ENCODE measurements at regions not wholly inside any gene's neighbourhood (a gene's known extent, or its start where the extent isn't known, plus 50 kb on each side); places are given as distances from the start of the nearest gene placed in this dataset.

DNA sequence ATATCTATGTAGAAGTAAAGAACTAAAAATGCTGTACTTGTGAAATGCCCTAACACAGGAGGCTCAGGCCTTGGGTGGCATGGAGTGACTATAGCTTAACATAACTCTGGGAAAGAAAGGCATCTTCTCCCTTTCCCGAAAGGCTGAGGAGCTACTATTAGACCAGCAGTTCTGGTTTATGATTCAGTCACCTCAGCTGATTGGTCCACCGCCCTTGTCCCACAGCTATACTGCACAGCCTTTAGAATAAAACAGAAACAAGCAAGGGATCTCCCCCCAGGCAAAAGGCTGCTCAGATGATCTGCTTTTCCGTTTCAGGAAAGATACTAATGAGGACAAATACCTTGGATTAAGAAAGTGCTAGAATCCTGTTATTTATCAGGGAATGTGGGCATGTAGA is 171.3 kb downstream of the SNCA start:
- DNase-seq (ENCODE audit: low read depth, low spot score) = no peak

DNA sequence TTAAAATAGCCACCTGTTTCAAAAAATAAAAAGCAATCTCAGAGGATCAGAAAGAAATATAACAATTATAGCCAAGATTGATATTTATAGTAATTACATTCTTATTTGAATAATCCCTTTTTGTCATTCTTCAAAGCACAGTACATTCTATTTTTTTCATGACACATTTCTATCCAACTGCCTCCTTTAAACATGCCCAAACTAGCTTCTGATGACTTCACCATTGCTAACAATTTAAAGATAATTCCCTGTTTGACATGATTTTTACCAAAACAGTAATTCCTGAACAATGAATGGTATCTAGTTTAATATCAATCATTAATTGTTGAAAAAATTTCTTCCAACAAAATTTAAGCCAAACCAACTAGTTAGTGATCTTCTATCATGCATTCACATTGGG is 172.4 kb downstream of the SNCA start:
- DNase-seq (ENCODE audit: low read depth, low spot score) = no peak

DNA sequence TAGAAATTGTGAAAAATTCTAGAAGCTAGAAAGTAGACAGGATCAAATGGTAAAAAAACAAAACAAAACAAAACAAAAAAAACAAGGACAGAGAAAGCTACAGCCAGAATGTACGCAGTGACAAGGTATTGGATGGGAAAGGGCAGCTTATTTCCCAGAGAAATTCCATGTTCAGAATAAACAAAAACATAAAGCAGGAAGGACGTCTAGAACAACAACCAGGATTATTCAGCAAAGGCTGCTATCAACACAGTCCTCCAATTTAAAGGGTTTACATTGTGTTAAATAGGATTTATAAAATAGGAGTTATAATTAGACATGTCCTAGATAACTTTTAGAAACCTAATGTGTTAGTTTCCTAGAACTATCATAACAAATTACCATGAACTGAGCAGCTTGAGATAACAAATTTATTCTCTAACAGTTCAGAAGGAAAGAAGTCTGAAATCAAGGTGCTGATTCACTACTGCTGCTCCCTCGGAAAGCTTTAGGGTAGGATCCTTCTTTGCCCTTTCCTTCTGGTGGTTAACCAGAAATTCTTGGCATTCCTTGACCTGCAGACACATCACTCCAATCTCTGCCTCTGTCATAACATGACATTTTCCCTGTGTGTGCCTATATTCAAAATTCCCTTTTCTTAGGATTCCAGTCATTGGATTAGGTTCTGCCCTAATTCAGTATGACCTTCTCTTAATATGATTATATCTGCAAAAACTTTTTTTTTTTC is 175.6 kb downstream of the SNCA start:
- no peak for DNase-seq (ENCODE audit: low read depth, low spot score)

DNA sequence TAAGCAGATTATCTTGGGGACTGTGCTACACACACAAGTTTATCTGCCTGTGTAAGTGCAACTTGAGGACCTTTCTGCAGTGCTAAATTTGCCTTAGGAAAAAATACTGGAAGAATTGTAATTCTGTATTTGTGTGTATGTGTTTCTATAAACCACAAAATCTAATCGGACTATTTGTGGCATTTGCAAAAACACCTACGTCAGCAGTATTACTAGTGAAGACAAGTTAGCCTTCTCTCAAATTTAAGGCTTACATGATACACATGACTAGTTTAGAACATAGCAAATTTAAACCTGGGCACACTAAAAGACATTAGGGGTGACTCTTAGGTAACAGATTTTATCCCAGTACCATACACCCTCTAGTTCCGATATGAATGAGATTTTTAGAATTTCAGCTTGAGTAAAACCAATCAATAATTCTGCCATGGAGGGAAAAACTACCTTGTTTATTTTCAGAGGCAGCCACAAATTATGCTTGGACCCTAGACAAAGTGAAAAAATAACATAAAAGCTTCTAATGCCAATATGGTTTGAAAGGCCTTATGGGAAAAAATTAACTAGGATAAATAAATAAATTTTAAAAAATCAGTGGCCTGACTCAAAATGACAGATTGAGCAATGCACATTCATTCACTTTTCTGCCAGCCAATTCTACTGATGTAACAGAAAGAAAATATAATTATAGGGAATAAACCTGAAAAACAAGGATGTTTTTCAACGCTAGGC is 176.4 kb downstream of the SNCA start:
- DNase-seq (ENCODE audit: low read depth, low spot score) = no peak

DNA sequence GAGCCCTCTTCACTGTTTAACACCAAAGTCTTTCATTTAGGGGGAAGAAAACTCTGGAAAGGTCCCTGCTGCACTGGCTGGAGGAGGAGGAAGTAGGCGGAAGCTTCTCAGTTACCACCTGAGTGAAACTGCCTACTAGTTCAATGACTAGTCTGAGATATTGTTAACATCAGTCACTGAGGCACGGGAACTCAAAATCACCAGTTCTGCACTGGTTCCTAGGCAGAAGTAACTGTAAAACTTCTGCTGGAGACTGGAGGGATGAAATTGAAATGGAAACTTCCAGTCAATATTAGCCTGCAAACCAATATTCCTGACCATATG is 178.3 kb downstream of the SNCA start:
- no peak for DNase-seq (ENCODE audit: low read depth, low spot score)

DNA sequence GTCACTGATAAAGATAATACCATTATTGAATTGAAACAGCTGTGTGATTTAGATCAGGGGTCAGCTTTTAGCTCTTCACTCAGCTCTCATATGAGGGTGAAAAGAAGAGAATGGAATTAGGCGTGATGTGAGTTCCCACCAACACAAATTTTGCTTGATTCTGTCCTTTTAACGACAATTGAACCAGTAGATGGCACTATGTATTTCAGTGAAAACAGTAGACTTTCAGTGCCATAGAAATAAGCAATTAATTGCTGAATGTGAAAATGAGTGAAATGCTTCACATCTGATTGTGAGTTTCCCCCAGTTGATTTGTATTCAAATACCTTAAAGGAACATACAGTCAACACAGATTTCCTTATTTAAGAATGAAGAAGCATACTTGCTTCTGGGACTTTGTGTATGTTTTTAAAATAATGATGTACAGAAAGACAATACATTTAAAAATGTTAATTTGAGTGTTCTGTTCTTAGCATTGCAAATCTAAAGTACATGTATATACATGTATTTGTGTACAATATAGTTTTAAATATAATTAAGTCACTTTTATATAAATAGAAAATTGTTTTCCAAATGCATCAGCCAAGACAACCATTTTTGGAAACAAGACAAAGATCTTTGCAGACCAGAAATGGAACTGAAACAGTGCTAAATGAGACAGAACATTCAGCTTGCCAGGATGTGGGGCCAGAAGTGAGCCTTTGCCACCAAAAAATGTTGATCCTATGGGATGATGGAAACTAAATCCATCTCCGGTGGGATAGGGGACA is 178.8 kb downstream of the SNCA start:
- no peak for DNase-seq (ENCODE audit: low read depth, low spot score)

DNA sequence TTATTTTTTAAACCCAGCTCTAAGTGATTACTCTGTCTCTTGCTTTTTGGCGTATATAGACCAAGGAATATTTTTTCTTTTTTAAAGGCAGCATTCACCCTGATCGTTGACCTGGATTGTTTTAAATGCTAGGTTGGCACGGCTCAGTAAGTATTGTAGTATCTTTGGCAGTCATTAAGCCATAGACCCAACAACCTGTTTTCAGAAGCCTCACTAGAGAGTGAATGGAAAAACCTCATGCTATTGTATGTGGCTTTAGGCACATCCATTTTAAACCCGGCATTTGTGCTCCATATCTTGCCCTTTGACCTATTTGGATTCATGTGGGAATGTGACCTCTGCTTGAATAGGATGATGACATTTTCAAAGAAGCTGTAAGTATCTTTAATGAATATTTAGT is 183.9 kb downstream of the SNCA start:
- DNase-seq (ENCODE audit: low read depth, low spot score) = no peak

DNA sequence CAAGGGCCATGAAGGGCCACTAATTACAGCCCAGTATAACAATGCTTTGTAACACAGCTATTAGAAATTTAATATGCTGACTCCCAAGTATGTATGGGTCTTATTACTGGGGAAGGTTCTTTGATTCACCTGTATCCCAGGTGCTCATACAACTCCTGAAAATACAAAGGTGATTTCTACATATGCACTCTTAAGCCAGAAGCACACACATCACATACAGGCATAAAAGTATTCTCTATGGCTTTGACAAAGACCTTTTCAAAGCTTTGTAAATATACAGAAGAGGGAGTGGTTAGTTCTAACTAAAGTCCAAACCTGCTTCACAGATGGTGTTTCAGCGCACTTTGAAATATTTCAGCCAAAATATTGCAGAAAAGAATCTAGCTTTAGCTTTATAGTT is 191.5 kb downstream of the SNCA start:
- DNase-seq (ENCODE audit: low read depth, low spot score) = no peak

DNA sequence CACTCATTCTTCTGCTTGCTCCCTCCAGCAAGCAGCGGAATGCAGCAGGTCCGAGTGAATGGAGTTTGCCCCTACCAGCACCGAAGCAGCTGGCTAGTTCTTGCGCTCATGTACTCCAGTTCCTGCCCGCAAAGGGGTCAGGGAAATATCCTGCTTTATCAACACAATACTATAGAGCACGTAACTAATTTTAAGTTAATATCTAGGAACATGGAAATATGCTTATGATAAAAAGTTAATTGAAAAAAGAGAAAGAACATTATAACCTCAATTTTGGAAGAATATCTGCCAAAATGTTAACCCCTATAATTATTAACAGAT is 195.6 kb downstream of the SNCA start:
- no peak for DNase-seq (ENCODE audit: low read depth, low spot score)

DNA sequence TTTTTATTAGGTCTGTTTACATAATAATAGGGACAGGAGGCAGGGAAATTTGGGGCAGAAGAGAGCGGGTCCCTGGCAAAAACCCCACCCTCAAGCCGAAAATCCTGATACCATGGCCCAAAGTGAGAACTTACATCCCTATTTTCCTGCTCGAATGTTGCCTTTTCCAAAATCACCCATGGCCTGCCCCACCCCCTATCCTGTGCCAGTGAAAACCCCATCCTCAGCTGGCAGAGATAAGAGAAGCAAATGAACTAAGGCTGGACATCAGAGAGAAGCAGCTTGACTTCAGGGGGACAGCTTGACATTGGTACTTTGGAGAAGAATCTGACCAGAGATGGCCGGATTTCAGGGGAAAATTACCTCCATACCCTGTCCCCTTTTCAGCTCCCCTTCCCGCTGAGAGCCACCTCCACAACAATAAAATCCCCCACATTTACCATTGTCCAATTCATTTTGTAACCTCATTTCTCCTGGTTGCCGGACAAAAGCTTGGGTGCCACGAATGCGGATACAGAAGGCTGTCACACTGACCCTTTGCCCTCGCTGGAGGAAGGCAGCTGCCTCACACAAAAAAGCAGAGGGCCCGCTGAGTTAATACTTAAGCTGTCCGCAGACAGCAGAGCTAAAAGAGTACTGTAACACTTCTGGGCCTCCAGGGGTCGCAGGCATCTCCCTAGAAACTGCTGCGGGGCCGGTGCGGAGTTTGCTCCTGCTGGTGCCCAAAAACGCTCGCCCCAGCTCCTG is 196.2 kb downstream of the SNCA start:
- DNase-seq (ENCODE audit: low read depth, low spot score) = peak; percentile 17

DNA sequence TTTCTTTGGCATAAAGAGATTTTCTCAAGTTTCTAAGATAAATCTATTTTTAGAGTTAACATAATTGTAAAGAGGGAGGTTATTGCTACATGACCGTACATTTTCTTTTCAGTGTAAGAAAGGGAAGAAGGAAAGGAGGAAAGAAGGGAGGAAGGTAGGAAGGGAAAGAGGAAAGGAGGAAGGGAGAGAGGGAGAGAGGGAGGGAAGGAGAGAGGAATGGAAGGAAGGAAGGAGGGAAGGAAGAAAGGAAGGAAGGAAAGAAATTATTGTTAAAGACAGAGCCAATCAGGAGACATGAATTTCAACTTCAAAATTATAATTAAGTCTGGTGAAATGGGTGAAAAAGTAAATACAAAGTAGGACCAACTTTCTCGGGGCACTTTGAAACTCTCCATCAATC is 197.6 kb downstream of the SNCA start:
- no peak for DNase-seq (ENCODE audit: low read depth, low spot score)

DNA sequence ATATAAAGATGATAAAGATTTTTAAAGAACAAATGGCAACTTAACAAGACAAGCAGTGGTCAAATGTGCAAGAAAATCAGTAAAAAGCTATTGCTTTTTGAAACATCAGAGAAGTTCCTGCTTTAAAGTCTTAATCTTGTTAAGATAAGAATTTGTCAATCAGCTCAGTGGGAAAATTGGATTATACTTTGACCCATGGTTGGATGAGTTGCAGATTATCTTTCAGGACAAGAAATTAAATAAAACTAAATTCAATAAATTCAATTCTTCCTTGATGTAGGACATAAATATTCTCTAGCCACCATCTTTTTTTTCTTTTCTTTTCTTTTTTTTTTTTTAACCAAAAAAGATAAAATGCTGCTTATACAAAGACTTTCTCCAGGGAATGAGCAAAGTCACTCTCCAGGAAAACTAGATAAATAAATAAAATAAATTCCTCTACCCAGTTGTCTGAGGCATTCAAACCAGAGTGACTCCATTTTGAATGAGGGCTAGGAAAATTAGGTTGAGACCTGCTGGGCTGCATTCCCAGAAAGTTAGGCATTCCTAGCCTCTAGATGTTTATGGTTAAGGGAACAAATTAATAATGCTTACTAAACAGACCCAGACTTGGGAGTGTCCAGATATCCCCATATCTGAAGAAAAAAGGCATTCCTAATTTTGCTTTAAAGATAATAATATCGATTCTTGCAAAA is 211.2 kb downstream of the SNCA start:
- DNase-seq (ENCODE audit: low read depth, low spot score) = no peak

DNA sequence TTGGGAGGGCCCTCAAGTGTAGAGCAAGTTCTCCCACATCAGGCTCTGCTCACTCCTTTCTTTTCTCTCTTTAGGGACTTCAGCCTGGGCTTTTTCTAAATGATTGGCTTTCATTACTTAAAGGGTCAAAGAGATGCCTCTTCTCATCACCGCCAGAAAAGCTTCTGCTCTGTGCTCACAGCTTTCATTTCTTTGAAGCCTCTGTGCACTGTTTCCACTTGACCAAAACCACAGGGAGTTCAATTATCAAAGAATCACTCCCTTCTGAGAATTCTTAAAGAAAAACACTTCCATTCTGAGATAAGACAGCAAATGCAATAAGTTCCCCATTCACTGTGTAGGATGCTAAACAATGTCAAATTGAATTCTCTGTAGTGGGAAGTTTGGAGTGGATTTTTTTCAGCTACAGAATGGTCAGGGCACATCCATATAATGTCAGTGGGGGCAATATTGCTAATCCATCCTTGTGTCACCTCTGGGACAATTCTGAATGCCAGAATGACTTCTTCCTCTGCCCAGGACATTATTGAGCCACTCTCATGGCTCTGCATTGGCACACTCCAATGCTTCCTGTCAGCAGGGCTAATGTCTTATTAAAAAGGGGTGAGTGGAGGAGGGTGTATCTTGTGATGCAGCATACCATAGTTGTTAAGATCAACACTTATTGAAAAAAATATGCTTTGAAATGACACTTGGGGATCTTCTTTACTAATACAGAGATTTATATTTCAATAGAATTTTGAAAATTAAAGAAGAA is 217.6 kb downstream of the SNCA start:
- DNase-seq (ENCODE audit: low read depth, low spot score) = no peak

DNA sequence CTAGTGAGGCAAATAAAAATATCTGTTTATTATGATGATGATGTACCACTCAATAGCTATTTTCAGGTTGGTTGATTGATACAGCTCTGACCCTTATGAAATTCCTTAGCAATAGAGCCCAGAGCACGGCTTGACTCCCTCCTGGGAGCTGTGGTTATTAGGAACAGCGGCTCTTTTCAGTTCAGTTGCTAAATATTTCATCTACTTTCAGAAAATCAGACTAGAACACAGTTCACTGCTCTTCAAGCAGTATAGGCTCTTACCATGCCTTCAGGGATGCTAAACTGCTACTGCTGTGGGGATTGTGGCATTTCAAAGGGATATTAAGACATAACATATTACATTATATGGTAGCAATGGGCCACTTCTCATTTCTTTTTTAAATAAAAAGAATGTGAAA is 218.8 kb downstream of the SNCA start:
- no peak for DNase-seq (ENCODE audit: low read depth, low spot score)

DNA sequence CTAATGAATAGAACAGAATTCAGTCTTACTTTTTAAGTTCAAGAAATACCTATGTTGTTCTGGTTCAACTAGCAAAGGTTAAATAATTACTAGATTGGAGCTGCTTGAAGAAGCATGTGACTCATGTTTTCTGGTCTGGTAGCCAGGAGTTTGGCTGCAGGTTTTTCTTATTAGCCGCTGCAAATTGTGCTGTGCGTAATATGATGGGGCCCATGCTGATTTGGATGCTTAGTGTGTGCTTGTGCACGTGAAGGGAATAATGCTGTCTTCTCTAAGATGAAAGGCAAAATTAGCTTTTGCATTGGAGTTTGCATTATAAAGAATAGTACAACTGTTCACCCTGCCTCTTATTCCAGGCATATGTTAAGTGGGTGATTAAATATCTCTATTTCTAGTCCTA is 219.6 kb downstream of the SNCA start:
- no peak for DNase-seq (ENCODE audit: low read depth, low spot score)

DNA sequence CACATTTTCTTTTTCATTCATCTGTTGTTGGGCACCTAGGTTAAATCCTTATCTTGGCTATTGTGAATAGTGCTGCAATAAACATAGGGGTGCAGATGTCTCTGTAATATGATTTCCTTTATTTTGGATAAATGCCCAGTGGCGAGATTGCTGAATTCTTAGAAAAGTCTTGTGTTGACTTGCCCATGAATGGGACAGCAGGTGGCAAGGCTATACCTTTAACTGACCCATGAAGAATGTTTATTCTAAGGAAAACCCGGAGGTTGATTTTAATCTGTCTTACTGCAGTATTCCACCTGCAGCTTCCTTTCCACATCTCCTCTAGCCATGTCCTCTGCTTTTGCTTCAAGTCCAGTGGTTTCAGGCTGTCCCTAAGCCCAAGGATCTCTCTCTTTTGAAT is 220.6 kb downstream of the SNCA start:
- DNase-seq (ENCODE audit: low read depth, low spot score) = no peak

DNA sequence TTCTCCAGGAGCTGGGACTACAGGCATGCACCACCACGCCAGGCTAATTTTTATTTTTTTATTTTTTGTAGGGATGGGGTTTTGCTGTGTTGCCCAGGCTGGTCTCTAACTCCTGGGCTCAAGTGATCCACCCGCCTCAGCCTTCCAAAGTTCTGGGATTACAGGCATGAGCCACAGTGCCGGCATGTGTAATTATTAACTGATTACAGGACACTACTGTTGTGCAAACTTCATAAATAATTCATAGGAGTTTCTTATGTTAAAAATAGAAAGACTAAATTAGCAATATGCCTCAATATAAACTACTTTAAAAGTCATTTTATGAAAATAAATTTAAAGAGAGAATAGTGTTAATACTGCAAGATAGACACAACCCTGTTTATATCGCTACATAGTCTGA is 221.9 kb downstream of the SNCA start:
- no peak for DNase-seq (ENCODE audit: low read depth, low spot score)

DNA sequence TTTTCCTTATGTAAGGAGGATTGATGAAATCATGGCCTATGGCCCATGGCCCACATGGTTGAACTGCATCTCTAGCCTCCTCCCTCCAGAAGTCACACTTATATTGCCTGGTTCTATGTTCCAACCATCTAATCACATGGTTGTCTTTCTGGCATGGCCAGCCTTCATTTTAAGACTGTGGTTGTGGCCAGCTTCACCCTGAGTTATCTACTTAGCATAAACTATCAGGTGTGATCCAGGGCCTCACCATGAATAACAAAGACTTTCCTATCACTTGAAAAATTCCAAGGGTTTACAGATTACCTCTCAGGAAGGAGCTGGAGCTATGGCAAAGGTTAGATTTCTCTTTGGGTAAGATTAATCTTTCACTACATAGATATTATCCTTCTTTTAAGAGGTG is 222.8 kb downstream of the SNCA start:
- no peak for DNase-seq (ENCODE audit: low read depth, low spot score)

DNA sequence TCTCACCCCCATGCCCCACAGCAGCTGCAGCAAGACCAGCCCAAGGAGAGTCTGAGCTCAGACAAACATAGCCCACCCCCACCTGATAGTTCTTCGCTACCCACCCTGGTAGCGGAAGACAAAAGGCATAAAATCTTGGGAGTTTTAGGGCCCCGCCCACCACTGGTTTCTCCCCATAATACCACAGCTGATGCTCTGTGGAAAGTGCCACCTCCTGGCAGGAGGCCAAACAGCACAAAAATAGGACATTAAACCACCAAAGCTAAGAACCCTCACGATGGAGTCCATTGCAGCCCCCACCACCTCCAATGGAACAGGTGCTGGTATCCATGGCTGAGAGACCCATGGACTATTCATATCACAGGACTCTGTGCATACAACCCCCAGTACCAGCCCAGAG is 226.7 kb downstream of the SNCA start:
- no peak for DNase-seq (ENCODE audit: low read depth, low spot score)

DNA sequence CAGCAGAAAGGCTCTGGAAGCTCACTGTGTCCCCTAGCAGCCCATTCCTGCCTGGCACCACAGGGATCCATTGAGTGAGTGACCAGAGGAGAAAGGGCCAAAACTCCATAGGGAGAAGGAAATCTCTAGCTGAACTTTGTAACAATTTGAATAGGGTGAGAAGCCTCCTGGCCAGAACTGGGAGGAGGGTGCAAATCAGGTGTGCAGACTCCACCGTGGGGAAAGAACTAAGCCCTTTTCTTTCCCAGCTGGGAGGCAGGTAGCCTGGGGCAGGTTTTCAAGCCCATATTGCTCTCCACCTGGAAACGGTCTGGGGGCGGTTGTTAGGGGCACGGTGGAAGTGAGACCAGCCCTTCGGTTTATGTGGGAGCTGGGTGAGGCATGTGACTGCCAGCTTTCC is 227.2 kb downstream of the SNCA start:
- DNase-seq (ENCODE audit: low read depth, low spot score) = no peak

DNA sequence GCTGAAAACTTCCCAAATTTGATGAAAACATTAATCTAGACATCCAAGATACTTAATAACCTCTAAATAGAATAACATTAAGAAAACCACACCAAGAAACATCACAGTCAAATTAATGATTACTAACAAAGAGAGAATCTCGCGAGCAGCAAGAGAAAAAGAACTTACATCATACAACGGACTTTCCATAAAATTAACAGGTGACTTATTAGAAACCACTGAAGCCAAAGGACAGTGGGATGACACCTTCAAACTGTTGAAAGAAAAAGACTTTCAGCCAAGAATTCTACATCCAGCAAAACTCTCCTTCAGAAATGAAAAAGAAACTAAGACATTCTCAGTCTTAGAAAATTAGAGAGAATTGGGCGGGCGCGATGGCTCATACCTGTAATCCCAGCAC is 232.0 kb downstream of the SNCA start:
- no peak for DNase-seq (ENCODE audit: low read depth, low spot score)
